Inferior parietal cortex (tissue), 1 donor: ENCODE measurements at regions not wholly inside any gene's neighbourhood (a gene's known extent, or its start where the extent isn't known, plus 50 kb on each side); places are given as distances from the start of the nearest gene placed in this dataset.
"Not testable (repeated sequence)": the region's sequence is repeated elsewhere in the genome, so short reads cannot be mapped to it uniquely, and the experiment has no call there.

ENCODE experiments used
- DNase-seq: peaks from one replicate; pipeline ENCODE4 v3.0.0-alpha.2; 2016; ENCODE audit errors: extremely low spot score

DNA sequence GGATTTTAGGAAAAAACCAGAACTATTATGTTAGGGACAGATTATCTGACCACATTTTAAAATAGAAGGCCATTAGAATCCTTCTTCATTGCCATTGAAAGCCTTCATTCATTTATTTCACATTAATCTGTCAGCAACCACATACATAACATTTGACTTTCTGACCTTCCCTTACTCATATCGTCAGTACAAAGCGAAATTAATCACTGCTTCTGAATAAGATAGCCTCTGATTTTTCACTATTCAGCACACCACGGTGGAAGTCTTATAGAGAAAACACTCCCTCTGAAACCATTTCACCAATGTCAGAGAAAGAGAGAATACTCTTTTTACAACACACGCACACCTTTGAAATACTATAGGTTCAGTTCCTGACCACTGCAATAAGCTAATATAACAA lies 442.5 kb upstream of the ID4 start:
- DNase-seq = no peak

DNA sequence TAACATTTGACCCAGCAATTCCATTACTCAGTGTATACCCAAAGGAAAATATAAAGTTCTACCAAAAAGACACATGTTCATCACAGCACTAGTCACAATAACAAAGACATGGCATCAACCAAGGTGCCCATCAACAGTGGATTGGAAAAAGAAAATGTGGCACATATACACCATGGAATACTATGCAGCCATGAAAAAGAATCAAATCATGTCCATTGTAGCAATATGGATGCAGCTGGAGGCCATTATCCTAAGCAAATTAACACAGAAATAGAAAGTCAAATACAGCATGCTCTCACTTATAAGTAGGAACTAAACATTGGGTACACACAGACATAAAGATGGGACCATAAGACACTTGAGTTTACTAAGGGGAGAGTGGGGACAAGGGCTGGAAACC lies 441.9 kb upstream of the ID4 start:
- no peak for DNase-seq

DNA sequence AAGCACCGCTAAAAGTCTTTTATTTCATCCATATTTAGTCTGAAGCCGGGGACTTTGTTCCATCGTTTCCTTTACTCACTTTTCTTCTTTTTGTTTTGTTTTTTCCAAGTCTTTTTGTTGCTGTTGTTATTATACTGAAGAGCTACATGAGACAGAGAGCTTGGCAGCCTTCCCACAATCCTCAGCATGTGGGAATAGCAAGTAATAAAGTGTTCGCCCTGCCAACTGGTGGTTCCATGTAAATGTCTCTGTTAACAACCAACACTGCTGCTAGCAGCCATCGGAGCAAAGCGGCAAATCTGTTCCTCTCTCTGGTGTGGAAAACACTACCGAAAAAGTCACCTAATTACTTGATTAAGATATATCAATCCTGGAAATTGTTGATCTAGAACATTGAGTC lies 437.8 kb upstream of the ID4 start:
- DNase-seq = no peak

DNA sequence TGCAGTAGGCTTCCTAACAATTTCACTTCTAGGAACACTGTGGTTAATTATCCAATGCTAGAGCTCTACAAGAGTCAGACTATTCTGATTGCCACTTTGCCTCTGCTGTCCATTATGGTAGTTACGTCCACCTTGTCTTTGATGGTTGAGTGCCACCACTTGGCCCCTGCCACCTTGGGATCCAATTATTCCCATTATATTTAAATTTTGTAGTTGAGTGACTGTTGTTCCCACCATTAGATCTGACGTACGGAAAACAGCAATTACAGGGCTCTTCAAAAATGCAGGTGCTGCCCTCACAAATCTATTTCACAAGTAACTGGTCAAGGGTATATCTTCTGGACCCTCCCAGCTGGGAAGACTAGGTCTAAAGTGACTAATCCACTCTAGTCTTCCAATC lies 432.3 kb upstream of the ID4 start:
- not testable (repeated sequence) for DNase-seq

DNA sequence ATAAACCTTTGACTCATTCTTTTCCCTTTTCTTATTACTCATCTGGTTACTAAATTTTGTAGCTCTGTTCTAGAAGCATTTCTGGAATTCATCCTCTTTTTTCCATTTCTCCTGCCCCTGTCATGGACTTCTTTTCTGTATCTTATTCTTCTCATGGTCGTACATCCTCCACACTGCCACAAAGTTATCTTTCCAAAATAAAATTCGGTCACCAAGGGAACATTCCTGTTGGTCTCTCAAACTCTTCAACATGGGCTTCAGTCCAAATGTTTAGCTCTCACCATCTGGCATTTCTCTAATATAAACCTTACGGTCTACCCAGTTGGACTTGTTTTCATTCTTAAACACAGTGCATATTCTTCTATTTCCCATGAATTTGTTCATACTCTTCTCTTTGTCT lies 428.8 kb upstream of the ID4 start:
- DNase-seq = no peak

DNA sequence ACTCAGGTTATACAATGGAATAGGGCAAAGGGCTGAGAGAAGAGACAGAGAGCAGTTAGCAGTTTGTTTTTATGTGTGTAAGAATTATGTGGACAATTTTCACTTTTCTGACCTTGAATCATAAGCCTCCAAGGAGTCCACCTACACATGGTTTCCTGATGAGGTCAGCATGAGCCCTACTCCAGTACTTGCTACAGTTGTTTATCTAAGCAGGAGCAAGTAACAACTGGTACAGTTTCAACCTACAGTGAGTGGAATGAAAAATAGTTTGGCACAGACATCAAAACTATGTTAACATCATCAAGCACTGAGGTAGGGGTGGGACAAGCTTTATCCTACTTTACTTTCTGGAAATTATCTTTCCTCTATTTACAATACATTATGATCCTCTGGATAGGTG lies 426.7 kb upstream of the ID4 start:
- no peak for DNase-seq

DNA sequence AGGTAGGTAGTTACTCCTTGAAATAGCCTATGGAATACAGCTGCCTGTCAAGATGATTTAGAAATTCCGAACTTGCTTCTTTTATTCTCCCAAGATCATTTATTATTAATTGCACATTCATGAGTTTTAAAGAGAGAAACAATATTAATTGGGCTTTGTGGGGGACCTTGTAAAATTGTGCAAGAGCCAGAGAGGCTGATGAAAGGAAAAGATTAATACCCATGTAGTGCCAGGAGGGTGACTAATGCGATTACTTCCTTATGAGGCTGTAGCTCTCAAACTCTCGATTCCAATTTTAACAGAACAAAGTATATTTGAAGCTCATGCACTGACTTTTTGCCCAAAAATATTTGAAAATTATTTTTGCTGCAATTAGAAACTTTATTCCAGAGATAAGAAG lies 423.8 kb upstream of the ID4 start:
- no peak for DNase-seq

DNA sequence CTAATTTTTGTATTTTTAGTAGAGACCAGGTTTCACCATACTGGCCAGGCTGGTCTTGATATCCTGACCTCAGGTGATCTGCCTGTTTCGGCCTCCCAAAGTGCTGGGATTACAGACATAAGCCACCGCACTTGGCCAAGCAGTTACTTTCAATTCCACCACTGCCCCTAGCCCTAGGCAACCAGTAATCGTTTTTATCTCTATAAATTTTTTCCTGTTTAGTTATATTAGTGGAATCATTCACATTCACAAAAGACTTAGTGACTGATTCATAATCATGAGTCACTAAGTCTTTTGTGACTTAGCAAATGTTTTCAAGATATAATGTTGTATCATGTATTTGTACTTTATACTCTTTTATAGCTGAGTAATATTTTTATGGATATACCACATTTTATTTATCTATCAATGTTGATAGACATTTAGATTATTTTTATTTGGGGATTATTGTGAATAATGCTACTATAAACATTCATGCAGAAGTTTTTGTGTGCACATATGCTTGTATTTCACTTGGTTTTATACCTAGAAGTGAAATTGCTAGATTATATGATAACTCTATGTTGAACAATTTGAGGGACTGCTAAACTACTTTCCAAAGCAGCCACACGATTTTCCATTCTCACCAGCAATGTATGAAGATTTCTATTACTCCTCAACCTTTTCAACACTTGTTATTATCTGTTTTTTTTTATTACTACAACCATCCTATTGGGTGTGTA lies 421.4 kb upstream of the ID4 start:
- DNase-seq = no peak

DNA sequence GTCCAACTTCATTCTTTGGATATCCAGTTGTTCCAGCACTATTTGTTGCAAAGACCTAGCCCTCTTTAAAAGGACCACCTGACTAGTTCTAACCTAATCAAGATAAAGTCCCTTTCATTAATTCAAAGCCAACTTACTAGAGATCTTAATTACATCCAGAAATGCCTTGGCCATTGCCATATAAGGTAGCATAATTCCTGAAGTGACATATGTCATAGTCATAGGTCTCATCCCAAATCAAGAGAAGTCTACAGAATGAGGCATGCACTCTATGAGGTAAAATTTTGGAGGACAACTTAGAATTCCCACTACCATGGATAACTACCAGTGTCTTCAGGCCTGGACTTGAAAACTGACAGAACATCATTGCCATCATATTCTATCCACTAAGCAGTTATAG lies 420.4 kb upstream of the ID4 start:
- no peak for DNase-seq

DNA sequence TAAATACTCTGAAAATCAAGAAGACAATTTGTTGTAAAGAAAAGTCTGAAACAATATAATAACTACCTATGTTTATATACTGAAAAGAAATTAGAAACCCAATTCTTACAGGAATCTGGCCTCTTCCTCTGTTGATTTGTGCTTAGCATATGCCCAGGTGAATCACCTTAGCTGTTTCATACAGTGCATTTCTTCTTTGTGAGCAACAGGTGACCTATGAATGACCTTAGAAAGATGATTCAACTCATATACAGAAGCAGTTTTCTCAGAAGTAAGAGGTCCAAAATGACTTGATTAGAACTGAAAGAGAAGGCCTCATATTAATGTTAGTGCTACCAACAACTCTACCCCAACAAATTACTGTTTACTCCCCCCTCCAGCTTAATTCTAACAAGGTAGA lies 419.5 kb upstream of the ID4 start:
- DNase-seq = no peak

DNA sequence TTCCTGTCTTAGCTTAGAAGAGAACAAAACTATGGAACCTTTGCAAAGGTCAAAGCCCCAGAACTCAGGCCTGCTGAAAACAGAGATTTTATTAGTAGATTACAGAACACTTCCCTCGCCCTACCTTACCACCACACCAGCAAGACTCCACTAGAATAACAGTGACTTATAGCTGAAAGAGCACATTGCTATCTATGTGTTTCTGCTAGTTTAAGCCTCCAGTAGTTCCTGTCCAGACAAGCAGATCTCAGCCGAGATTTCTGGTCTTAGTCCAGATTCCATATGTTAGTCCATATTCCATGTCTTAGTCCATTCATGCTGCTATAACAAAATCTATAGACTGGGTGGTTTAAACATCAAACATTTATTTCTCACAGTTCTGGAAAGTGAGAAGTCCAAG lies 412.3 kb upstream of the ID4 start:
- DNase-seq = no peak

DNA sequence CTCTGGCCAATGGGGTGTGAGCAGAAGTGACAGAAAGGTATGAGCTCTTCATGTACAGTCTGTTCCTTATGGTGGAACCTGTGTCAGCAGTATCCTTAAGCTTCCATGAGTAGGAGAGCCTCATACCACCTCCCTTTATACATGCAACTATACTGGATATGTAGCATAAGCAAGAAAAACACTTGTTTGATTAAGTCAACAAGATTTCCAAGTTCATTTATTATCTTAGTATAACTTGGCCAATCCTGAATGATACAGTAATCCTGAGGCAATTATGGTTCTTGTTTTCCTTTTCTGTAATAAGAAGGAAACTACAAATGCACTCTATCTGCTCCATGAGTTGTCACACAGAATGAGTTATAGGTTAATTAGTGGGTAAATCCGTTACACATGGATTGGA lies 409.6 kb upstream of the ID4 start:
- DNase-seq = no peak

DNA sequence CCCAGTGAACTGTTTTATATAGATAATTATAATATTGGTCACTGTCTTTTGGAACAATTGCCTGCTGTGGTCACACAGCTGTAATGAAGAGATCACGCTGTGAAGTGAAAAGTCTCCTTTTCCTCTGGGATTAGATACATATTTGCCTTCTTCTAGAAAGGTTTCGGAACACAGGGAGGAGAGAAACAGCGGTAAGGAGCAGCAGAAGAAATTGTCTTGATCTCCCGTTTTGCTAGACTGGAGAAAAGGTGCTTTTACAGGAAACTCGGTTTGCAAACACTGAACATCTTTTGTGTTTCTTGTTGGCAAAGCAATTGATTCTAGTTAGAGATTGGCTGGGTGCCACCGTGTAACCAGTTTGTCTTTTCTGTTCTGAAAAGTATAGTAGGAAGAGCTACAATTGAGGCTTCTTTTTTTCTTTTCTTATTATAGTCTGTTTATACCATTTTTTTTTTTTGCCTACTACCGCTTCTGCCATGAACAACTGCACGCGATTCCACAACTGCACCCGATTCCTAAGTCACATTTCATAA lies 404.1 kb upstream of the ID4 start:
- peak; percentile 9 for DNase-seq

DNA sequence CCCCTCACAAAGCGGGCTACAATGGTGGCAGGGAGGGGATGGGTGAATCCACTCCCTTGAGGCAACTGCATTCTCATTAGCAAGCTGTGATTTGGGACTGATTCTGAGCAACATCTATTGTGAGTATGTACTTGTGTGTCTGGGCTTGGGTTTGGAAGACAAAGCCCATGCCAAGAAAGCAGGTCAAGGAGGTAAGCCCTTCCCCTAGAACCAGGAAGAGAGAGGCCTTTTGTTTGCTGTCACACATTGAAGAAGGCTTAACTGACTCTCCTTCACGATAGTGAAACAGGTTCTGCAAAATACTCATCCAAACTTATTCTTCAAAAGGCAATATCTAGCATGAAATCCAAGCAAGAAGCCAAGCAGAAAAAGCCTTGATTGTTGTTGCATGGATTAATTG lies 403.1 kb upstream of the ID4 start:
- no peak for DNase-seq

DNA sequence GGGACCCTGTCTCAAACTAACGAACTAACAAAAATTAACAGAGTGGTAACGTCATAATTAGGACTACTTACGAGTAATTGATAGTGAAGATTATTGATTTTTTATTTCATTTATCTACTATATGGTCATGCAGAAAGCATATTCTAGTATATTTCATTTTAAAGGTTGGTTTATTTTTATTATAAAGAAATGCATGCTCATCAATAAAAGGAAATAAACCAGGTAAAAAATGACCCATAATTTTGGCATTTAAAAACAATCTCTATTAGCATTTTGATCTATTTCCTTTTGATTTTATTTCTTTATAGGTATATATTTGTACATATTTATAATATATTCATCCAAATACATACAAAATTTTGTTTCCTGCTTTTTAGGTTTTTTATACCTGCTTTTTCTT lies 401.4 kb upstream of the ID4 start:
- no peak for DNase-seq

DNA sequence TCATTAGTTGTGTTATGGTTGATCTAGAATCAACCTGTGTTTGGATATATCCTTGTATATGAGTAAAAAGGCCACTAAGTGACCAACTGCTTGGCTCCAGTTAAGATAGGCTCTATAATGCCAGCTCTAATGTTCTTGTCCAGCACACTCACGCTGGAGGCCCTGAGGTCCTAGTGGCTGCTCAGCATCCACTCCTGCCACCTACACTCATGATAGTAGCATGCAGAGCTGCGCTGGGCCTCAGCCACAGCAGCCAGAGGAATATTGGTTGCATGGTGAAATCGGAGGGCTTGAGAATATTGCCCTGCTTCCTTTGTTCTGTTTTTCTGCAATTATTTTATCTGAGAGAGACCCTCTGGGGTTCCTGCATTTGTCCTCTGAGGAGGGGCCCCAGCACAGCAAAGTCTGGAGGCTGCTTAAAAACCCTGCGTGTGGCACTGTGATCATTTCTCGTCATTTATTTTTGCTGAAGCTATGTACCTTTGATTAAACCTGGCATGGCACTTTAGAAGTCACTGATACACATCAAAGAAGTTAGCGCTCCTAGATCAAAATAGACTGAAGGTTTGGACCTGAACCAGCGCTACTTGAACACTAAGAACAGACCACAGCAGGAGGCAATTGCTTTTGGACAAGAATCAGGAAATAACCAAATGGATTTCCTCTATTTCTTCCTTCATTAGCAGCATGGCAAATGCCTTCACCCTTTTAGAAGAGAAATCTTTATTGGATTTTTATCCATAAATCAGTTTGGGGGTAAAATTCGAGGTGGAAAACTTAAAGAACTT lies 398.4 kb upstream of the ID4 start:
- no peak for DNase-seq

DNA sequence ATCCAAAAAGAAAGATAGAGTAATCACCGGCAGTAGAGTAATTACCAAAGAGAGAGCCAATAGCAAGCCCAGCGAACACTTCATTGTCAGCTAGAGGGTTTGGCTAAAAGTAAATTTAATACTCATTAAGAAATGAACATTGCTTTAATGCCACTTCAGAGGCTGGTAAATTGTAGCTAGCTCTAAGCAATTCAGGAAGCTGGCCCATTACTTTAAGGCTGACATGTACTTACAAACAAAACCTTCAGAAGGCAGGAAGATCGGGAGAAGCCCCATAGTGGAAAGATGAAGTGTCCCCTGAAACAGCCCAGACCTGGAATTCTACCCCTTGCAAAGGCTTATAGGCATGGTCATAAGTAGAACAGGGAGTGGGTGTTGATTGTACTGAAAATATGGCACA lies 396.6 kb upstream of the ID4 start:
- DNase-seq = no peak

DNA sequence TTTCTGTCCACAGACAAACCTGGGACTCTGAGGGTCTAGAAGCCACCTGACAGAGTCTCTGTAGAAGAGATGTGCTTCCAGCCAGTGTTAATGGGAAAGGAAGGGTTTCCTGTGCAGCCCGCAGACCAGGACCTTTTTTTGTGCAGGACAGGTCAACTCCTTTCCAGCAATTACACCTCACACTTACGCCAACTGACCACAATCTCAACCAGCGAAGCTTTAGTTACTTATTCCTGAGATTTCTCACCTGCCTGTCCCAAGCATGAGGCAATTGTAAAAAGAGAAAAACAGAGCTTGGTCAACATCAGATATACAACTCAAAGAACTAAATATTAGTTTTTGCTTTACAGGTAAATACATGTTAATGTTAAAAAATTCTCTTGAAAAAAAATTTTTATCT lies 393.8 kb upstream of the ID4 start:
- DNase-seq = no peak

DNA sequence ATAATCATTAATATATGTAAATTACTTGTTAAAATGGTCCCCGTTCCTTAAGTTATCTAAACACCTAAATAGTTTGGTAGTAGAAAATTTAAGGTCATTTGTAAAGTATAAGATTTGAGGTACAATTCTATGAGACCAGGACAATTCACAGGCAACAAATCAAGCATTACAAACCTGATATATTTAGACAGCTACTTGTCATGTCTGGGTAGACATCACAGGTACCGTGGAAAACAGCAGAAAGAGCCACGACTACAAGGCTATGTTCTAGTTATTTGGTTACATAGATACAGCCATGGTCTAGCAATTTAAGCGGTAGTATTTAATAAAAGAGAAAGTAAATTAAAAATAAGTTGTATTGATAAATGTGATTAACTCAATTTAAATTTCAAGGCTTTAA lies 393.1 kb upstream of the ID4 start:
- no peak for DNase-seq

DNA sequence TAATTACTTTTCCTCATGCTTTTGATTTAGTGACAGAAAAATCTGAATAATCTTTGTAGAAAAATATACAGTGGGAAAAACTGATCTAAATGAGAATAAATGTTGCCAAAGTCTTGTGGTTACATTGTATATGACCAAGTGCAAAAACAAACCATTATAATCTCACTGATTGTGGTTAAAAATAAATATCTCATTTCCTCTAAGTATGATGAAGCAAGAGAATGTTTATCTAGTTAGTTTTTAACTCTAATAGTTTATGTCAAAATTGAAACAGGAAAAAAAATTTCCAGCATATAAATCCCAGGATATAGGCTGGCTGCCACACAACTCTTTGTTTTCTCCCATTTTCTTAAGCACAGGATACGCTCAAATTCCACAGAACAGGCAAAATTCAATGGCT lies 392.7 kb upstream of the ID4 start:
- no peak for DNase-seq

DNA sequence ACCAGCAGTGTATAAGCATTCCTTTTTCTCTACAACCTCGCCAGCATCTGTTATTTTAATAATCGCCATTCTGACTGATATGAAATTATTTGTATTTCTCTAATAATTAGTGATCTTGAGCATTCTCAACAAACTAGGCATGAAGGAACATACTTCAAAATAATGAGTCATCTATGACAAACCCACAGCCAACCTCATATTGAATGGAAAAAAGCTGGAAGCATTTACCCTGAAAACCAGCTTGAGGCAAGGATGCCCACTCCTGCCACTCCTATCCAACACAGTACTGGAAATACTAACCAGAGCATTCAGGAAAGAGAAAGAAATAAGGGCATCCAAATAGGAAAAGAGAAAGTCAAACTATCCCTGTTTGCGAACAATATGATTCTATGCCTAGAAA lies 390.6 kb upstream of the ID4 start:
- DNase-seq = no peak

DNA sequence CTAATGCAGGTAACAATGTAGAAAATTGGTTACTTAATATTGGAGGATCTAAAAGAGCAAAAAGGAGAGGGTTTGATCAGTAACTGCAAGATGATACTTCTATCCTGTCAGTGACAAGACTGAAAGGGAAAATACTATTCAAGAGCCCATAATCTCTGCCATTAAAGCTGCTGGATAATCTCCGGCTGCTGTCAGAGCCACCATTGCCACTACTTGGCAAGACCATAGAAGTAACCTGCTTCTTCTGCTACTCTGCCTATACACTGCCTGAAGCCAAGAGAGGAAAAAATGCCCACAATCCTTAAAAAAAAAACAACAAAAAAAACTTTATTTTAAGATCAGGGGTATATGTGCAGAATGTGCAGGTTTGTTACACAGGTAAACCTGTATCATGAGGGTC lies 386.5 kb upstream of the ID4 start:
- no peak for DNase-seq

DNA sequence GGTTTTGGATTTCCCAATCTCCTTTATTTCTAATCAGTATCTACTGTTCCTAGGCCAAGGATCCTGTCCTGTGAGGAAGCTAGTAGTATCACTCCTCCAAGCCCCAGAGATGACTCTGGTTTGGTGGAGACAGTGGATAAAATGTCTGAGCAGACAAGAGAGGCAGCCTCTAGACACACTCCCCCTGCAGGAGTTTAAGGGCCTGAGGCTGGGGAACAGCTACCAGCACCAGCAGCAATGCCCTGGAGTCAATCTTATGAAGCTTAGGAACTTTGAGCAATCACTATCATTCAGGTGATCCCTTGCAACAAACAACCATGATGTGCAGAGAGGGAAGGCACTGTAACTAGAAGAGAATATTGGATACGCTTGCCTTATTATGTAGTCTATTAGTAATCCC lies 384.7 kb upstream of the ID4 start:
- no peak for DNase-seq
